ENCODE measurements at regions not wholly inside any gene's neighbourhood (a gene's known extent, or its start where the extent isn't known, plus 50 kb on each side); places are given as distances from the start of the nearest gene placed in this dataset.
"Not testable (repeated sequence)": the region's sequence is repeated elsewhere in the genome, so short reads cannot be mapped to it uniquely, and the experiment has no call there.

GRCh38 chr17:34474706-34475105 lies 104.7 kb upstream of the TMEM132E start:
- H3K27ac ChIP-seq, result no peak overlapping the region
- H3K27me3 ChIP-seq (replicated peaks), result no peaks in the 10 kb centered on the region
- no peak for DNase-seq
- no peak for TF ChIP-seq CTCF (IDR thresholded peaks at IDR 0.05; ENCODE audit: low read depth, low read length, missing control alignments)
- in situ Hi-C loops (cut with HindIII; ENCODE audit: low pct_ligation_motif_present, low sequenced_read_pairs), result no loop called here
- no peaks in the 10 kb centered on the region for H3K36me3 ChIP-seq (replicated peaks)
- no peak overlapping the region for H3K4me3 ChIP-seq (ENCODE audit: low read depth, low read length)

DNA sequence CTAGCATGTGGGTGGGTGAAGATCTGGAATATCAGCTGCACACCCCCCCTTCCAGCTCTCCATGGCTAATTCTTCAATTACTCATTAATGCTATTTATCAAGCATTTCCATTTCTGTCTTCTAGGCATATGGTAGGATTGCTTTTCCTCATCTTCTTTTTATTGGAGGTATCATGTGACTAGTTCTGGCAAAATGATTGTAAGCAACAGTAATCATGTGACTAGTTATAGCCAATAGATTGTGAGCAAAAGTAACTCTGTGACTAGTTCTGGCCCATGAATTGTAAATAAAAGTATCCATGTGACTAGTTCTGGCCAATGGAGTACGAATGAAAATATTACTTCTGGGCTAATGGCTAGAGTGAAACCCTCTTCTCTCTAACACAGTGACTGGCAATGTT lies 107.0 kb upstream of the TMEM132E start:
- no peak overlapping the region for H3K27ac ChIP-seq
- no peak for TF ChIP-seq CTCF (IDR thresholded peaks at IDR 0.05; ENCODE audit: low read depth, low read length, missing control alignments)
- DNase-seq, result no peak
- H3K36me3 ChIP-seq (replicated peaks), result no peaks in the 10 kb centered on the region
- no peaks in the 10 kb centered on the region for H3K27me3 ChIP-seq (replicated peaks)
- no peak overlapping the region for H3K4me3 ChIP-seq (ENCODE audit: low read depth, low read length)
- in situ Hi-C loops (cut with HindIII; ENCODE audit: low pct_ligation_motif_present, low sequenced_read_pairs), result no loop called here

DNA sequence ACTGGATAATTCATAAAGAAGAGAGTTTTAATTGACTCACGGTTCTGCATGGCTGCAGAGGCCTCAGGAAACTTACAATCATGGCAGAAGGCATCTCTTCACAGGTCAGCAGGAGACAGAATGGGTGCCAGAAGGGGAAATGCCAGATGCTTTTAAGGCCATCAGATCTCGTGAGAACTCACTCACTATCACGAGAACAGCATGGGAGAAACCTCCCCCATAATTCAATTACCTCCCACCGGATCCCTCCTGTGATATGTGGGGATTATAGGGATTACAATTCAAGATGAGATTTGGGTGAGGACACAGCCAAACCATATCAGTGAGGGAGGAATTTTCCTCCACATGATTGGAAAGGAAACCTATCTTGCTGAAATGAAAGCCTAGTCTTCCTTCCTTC lies 108.1 kb upstream of the TMEM132E start:
- H3K27me3 ChIP-seq (replicated peaks); H3K4me3 ChIP-seq (ENCODE audit: low read depth, low read length); in situ Hi-C loops (cut with HindIII; ENCODE audit: low pct_ligation_motif_present, low sequenced_read_pairs); H3K36me3 ChIP-seq (replicated peaks); H3K27ac ChIP-seq; DNase-seq: not testable (repeated sequence)

- H3K36me3 ChIP-seq (replicated peaks), result no peaks in the 10 kb centered on the region
- no peaks in the 10 kb centered on the region for H3K27me3 ChIP-seq (replicated peaks)
- in situ Hi-C loops (cut with HindIII; ENCODE audit: low pct_ligation_motif_present, low sequenced_read_pairs), result no loop called here
- H3K4me3 ChIP-seq (ENCODE audit: low read depth, low read length), result no peak overlapping the region
- H3K27ac ChIP-seq, result no peak overlapping the region
- TF ChIP-seq CTCF (IDR thresholded peaks at IDR 0.05; ENCODE audit: low read depth, low read length, missing control alignments), result no peak
- DNase-seq, result no peak
Measured at GRCh38 chr17:34465789-34466188, 102.8 kb upstream of the CCL1 start.

DNA sequence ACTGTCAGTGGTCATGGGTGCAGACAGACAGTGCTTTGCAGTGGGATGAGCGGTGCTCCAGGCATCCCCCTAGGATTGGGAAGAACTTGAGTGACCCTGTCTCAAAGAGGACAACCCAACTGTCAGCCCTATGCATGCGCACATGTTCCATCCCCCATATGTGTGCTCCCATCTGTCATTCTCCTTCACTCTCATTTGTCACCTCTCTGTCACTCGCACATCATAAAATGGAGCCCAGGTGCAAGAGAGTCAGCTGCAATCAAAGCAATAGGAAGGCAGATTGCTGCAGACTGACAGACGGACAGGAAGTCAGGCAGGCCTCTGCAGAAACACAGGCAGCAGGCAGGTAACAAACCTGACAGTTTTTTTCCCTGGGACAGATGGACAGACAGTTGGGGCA lies 101.8 kb upstream of the CCL1 start:
- H3K27me3 ChIP-seq (replicated peaks), result no peaks in the 10 kb centered on the region
- in situ Hi-C loops (cut with HindIII; ENCODE audit: low pct_ligation_motif_present, low sequenced_read_pairs), result no loop called here
- no peak overlapping the region for H3K4me3 ChIP-seq (ENCODE audit: low read depth, low read length)

DNA sequence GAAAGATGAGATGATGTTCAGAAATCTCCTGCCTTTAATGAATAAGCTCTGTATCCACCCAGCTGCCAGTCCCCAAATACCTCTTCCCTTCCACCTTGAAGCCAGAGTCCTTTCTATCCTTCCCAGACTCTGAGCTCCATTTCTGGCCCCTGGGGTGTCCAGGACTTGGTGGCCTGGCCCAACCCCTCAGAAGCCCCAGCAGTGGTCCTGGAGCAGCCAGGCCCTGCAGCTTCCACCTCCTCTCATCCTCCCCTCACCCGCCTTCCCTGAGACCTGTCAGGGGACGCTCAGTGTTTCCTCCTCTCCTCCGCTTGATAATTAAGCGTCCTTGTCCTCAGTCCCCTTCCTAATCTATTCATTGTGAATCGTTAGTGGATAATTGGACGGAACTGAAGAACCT lies 95.2 kb upstream of the CCL1 start:
- no peak for DNase-seq
- Histone ChIP-seq H3K27me3 (replicated peaks) (no peaks in the 10 kb centered on the region), H3K4me3 (ENCODE audit: low read depth, low read length) (no peak overlapping the region), H3K27ac (no peak overlapping the region), H3K36me3 (replicated peaks) (no peaks in the 10 kb centered on the region)
- in situ Hi-C loops (cut with HindIII; ENCODE audit: low pct_ligation_motif_present, low sequenced_read_pairs), result no loop called here
- TF ChIP-seq CTCF (IDR thresholded peaks at IDR 0.05; ENCODE audit: low read depth, low read length, missing control alignments), result no peak

More for the DNA sequence above, 101.8 kb upstream of the CCL1 start:
- no peak for TF ChIP-seq CTCF (IDR thresholded peaks at IDR 0.05; ENCODE audit: low read depth, low read length, missing control alignments)
- H3K27ac ChIP-seq, result no peak overlapping the region
- DNase-seq, result no peak
- H3K36me3 ChIP-seq (replicated peaks), result no peaks in the 10 kb centered on the region

Measured in brain microvascular endothelial cell (primary cell).